ENCODE measurements at regions not wholly inside any gene's neighbourhood (a gene's known extent, or its start where the extent isn't known, plus 50 kb on each side); places are given as distances from the start of the nearest gene placed in this dataset.
"Not testable (repeated sequence)": the region's sequence is repeated elsewhere in the genome, so short reads cannot be mapped to it uniquely, and the experiment has no call there.

GRCh38 chr12:7591531-7591930 lies 74.2 kb downstream of the APOBEC1 start:
- no peak for DNase-seq

GRCh38 chr12:7590085-7590484 lies 75.6 kb downstream of the APOBEC1 start:
- not testable (repeated sequence) for DNase-seq

- peak; percentile 32 for DNase-seq
Observed at GRCh38 chr12:7588742-7589329, 76.9 kb downstream of the APOBEC1 start.

GRCh38 chr12:7584137-7584536 lies 80.6 kb upstream of the CD163 start:
- DNase-seq, result not testable (repeated sequence)

GRCh38 chr12:7583471-7583870 lies 79.9 kb upstream of the CD163 start:
- no peak for DNase-seq

GRCh38 chr12:7582796-7583195 lies 79.2 kb upstream of the CD163 start:
- no peak for DNase-seq

GRCh38 chr12:7581625-7582024 lies 78.0 kb upstream of the CD163 start:
- no peak for DNase-seq

- no peak for DNase-seq
Observed at GRCh38 chr12:7581046-7581445, 77.5 kb upstream of the CD163 start.

- DNase-seq, result no peak
Observed at GRCh38 chr12:7571257-7571656, 67.7 kb upstream of the CD163 start.

- DNase-seq, result no peak
Observed at GRCh38 chr12:7557227-7557626, 53.6 kb upstream of the CD163 start.

GRCh38 chr12:7555752-7556151 lies 52.2 kb upstream of the CD163 start:
- DNase-seq, result no peak

GRCh38 chr12:7554831-7555230 lies 51.3 kb upstream of the CD163 start:
- DNase-seq, result not testable (repeated sequence)

Data from right hindlimb (tissue), 1 donor.